Activated CD8-positive, alpha-beta memory T cell treated with anti-CD3 and anti-CD28 coated beads, Interleukin-2, amount 50 U/mL, for 1 hour (primary cell): ENCODE measurements at regions not wholly inside any gene's neighbourhood (a gene's known extent, or its start where the extent isn't known, plus 50 kb on each side); places are given as distances from the start of the nearest gene placed in this dataset.
"Not testable (repeated sequence)": the region's sequence is repeated elsewhere in the genome, so short reads cannot be mapped to it uniquely, and the experiment has no call there.

Source experiments
- DNase-seq: peaks from one replicate; pipeline ENCODE4 v3.0.0-alpha.2; 2020; ENCODE audit errors: extremely low read depth

DNA sequence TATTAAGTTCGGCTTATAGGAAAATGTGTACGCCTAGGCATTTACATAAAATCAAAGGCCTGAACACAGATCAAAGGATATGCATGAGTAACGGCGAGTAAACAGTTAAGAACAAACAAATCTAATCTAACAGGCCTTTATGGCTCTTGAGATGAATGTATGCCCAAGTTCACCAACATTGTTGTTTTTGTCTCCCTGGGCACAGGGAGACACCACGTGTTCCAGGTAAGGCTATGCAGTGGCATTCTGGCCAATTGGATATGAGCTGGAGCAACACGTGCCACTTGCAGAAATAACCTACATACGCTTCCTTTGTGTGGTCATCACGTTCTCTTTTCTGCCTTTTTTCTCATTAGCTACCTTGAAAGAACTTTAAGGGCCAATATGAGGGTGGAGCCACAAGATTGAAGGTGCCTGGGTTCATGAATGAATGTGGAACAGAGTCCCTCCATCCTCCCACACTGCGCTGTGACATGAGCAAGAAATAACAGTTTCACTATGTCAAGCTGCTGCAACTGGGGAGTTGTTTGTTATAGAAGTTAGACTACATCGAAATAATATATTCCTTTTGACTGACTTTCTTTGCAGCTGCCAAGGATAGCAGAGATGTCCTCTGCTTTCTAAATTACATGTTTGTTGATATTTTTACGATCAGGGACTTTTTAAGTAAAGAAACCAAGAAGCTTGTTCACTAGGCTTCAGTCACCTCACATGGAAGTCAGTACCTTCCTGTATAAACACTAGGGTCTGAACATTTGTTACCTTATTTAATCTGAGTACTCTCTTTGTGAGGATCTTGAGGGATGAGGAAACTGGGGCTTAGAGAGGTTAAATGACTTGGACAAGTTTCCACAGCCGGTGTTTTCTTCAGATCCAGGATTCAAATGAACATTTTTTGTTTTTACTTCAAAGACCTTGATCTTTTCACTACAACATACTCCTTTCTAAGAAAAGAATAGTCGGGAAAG is 427.5 kb upstream of the TBL1XR1 start:
- DNase-seq = no peak

DNA sequence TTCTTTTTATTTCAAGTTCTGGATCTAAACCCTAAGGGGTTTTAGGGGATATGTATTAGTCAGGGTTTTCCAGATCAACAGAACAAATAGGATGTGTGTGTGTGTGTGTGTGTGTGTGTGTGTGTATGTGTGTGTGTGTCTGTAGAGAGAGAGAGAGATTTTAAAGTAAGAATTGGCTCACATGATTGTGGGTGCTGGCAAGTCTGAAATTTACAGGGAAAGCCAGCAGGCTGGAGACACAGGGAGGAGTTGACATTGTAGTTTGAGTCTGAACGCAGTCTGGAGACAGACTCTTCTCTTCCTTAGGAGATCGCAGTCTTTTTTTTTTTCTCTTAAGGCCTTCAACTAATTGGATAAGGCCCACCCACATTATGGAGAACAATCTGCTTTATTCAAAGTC is 428.8 kb upstream of the TBL1XR1 start:
- no peak for DNase-seq

- DNase-seq = not testable (repeated sequence)
Observed at GRCh38 chr3:177628095-177628719, 430.9 kb upstream of the TBL1XR1 start.

DNA sequence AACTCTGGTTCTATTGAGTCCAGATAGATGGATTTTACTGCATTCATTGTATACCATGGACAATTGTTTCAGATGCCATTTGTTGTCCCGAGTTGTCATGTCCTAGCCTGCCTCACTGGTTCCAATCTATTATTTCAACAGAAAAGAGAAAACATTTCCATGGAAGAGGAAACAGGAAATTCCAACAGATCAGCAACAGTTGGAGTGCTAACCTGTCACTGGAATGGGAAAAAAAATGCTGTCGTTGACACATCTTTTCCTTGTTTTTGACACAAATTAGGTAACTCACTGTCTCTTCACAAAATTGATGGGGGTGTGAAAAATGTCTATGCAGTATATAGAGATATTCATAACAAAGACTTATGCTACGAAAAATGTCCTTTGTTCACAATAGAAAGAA is 432.0 kb upstream of the TBL1XR1 start:
- no peak for DNase-seq

GRCh38 chr3:177633671-177634207 is 436.5 kb upstream of the TBL1XR1 start:
- no peak for DNase-seq

DNA sequence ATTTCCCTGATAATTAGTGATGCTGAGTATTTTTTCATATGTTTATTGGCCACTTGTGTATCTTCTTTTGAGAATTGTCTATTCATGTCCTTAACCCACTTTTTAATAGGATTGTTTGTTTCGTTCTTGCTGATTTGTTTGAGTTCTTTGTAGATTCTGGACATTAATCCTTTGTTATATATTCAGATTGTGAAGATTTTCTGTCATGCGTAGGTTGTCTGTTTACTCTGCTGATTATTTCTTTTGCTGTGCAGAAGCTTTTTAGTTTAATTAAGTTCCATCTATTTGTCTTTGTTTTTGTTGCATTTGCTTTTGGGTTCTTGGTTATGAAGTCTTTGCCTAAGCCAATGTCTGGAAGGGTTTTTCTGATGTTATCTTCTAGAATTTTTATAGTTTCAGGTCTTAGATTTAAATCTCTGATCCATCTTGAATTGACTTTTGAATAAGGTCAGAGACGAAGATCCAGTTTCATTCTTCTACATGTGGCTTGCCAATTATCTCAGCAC is 438.4 kb upstream of the TBL1XR1 start:
- DNase-seq = not testable (repeated sequence)

DNA sequence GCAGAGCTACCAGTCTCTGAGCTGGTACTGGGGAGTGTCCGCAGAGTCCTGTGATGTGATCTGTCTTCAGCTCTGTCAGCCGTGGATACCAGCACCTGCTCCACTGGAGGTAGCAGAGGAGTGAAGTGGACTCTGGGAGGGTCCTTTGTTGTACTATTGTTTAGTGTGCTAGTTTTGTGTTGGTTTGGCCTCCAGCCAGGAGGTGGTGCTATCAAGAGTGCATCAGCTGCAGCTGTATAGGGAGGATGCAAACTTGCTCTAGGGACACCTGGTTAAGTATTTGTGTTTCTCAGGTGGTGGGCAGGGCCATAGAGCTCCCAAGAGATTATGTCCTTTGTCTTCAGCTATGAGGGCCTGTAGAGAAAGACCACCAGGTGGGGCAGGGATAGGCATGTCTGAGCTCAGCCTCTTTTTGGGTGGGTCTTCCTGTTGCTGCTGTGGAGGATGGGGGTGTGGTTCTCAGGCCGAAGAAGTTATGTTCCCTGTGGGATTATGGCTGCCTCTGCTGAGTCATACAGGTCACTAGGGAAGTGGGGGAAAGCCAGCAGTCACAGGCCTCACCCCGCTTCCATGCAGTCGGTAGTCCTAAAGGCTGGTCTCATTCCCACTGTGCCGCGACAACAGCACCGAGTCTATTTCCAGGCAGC is 443.2 kb upstream of the TBL1XR1 start:
- no peak for DNase-seq

- DNase-seq = no peak
Observed at GRCh38 chr3:177641206-177641605, 443.9 kb upstream of the TBL1XR1 start.

- DNase-seq = no peak
Observed at GRCh38 chr3:177642042-177642803, 444.9 kb upstream of the TBL1XR1 start.

DNA sequence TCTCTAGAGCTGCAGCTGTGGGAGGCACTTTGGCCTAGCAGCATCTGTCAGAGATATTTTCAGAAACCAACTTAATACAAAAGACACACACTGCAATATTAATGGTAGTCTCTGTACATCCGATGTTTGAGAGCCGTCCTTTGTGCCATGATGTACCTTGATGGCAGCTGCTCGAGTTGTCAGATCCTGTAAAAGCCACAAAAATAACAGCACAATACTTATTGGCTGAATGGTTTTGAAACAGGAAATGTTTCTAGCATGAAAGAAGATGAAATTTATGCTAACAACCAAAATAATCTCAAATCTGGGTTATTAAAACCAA is 445.5 kb upstream of the TBL1XR1 start:
- no peak for DNase-seq

GRCh38 chr3:177646749-177647148 is 449.5 kb upstream of the TBL1XR1 start:
- no peak for DNase-seq

GRCh38 chr3:177647341-177647740 is 450.1 kb upstream of the TBL1XR1 start:
- DNase-seq = no peak

- no peak for DNase-seq
Observed at GRCh38 chr3:177647876-177648275, 450.6 kb upstream of the TBL1XR1 start.

GRCh38 chr3:177652556-177653291 is 455.4 kb upstream of the TBL1XR1 start:
- DNase-seq = no peak

DNA sequence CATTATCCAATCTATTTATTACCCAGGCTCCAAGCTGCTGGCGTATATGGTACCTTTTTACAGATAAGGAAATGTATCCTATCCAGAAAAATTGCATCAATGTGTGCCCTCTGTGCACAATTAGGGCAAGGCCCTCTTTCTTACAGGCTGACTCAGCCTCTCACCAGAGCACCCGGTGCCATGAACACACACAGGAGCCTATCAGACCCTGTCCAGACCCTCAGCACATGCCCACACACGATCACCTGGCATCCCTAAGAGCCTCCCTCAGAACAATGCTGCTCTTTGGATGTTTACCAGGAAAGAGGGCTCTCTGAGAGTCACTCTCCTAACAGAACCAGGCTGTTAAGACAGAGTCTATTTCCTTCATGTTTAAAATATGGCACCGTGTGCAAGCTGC is 460.0 kb upstream of the TBL1XR1 start:
- DNase-seq = no peak

DNA sequence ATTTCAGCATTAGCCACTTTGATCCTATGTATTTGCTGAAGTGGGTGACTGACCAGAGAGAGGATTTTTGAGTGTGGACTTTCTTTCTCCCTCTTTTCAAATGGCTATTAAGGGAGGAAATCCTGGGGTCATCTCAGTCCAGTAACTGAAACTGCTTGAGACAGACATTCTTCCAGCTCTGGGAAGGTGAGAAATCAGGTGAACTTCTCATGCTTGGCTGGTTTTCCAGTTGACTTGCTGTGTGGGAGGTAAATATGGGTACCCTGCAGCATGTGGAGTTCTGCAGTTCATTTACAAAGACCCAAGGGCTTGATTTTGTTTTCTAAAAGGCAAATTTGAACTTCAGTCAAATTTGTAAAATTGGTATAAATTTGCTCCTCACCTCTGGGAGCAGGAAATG is 461.1 kb upstream of the TBL1XR1 start:
- DNase-seq = no peak

DNA sequence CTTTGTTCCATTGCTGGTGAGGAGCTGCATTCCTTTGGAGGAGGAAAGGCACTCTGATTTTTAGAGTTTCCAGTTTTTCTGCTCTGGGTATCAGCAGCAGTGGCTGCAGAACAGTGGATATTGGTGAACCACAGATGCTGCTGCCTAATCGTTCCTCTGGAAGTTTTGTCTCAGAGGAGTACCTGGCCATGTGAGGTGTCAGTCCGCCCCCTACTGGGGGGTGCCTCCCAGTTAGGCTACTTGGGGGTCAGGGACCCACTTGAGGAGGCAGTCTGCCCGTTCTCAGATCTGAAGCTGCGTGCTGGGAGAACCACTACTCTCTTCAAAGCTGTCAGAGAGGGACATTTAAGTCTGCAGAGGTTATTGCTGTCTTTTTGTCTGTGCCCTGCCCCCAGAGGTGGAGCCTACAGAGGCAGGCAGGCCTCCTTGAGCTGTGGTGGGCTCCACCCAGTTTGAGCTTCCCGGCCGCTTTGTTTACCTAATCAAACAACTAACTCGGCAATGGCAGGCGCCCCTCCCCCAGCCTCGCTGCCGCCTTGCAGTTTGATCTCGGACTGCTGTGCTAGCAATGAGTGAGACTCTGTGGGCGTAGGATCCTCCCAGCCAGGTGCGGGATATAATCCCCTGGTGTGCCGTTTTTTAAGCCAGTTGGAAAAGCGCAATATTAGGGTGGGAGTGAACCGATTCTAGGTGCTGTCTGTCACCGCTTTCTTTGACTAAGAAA is 467.3 kb upstream of the TBL1XR1 start:
- DNase-seq = not testable (repeated sequence)

DNA sequence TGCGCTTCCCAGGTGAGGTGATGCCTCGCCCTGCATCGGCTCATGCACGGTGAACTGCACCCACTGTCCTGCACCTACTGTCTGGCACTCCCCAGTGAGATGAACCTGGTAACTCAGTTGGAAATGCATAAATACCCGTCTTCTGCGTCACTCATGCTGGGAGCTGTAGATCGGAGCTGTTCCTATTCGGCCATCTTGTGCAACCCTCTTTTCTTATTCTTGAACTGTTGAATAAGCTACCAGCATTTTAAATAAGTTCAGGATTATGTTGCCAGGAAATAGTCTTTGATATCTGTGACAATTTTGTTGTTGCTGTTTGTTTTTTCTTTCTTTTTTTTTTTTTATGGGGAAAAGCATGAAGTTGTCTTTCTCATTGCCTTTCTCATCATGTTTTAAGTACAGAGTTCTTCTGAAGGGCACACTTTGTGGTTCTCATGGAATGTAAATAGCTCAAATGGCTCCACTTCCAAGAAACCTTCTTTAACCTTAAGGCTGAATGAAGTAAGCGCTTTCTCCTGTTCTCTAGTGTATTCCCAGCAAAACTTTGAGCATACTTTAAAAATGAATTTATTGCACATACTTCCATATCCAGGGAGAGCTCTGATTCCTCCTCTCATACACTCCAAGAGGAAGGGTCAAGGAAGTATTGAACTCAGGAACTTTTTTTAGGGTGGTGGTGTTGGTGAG is 468.0 kb upstream of the TBL1XR1 start:
- DNase-seq = no peak

DNA sequence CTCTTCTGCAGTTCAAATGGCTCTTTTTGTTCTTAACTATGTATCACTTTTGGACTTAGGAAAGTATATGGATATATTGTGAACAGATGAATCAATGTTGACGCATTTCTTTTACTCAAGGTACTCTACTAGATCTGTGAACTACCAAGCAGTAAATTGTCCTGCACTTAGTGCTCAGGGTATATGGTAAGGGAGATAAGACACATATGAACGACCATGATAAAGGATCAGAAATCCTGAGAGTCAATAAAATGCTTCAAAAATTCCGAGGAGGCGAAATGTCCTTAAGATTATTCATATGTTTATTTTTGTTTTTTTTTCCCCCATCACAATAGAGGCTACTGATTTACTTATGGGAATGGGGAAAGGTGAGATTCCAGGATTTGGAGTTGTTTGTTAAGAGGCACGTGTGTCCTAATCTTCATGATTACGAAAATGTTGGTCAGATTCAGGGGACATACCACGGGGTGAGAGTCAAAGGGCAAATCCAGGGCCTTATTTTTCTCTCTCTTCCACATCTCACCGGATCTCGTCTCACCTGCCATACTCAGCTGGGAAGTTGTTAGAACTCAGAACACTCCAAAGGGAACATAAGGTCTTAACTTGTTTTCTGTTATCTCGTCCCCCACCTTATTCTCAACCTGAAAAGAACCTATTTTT is 475.1 kb upstream of the TBL1XR1 start:
- DNase-seq = no peak
